HEK293 (cell line): ENCODE measurements at regions not wholly inside any gene's neighbourhood (a gene's known extent, or its start where the extent isn't known, plus 50 kb on each side); places are given as distances from the start of the nearest gene placed in this dataset.

Experiments used
- CTCF ChIA-PET: fragments of 350-600 bp; formaldehyde crosslinking; extraction: SDS; loops from one replicate; lab custom pipeline; 2021; ENCODE audit warnings: antibody characterized with exemption; lab: Yijun Ruan, JAX
- POLR2A ChIA-PET: fragments of 300-600 bp; formaldehyde crosslinking; extraction: SDS; loops from one replicate; lab custom pipeline; 2020; ENCODE audit warnings: antibody characterized with exemption, inconsistent platforms; lab: Yijun Ruan, JAX
- H3K27ac ChIP-seq: fragments of 200-500 bp; sonication (Bioruptor generic); 2 replicates; pipeline ENCODE4 v1.5.1; 2014; ENCODE audit warnings: low read depth, low read length, control low read depth, inconsistent platforms; ENCODE audit errors: extremely low read depth
- H3K36me3 ChIP-seq, 2 experiments: fragments of 200-500 bp in 1 of 2; sonication (Bioruptor generic) in 1 of 2; 1 replicate in 1 of 2; 2 replicates in 1 of 2; pipeline ENCODE4 v1.5.1; 2014 to 2017; ENCODE audit warnings: inconsistent platforms in 2 of 2, low read length in 2 of 2; ENCODE audit not compliant: control insufficient read depth in 2 of 2, insufficient read depth in 1 of 2
- H3K4me1 ChIP-seq: fragments of 200-500 bp; sonication (Bioruptor generic); 2 replicates; pipeline ENCODE4 v1.5.1; 2014; ENCODE audit warnings: mild to moderate bottlenecking, low read length, inconsistent platforms; ENCODE audit not compliant: control insufficient read depth, insufficient read depth
- H3K4me3 ChIP-seq: 2 replicates; pipeline ENCODE4 v1.5.1; 2011; ENCODE audit warnings: low read depth, mild to moderate bottlenecking, control low read depth, low read length, moderate library complexity
- H3K9me3 ChIP-seq: fragments of 200-500 bp; sonication (Bioruptor generic); 2 replicates; pipeline ENCODE4 v1.5.1; 2014; ENCODE audit warnings: low read depth, low read length, inconsistent platforms; ENCODE audit not compliant: control insufficient read depth, insufficient read depth
- IKZF3 ChIP-seq: fragments of 450-650 bp; IDR thresholded peaks from 2 replicates; pipeline ENCODE4 v1.5.0; 2018; ENCODE audit warnings: missing biosample characterization, mild to moderate bottlenecking, missing genetic modification characterization, moderate library complexity
- SP2 ChIP-seq: fragments of 450-650 bp; formaldehyde crosslinking; IDR thresholded peaks from 2 replicates; pipeline ENCODE4 v1.5.1; 2016; ENCODE audit warnings: missing biosample characterization, missing genetic modification characterization
- ZFP69B ChIP-seq: fragments of 450-650 bp; formaldehyde crosslinking; IDR thresholded peaks from 2 replicates; pipeline ENCODE4 v1.5.1; 2016; ENCODE audit warnings: missing biosample characterization, missing genetic modification characterization
- ZNF155 ChIP-seq: fragments of 450-650 bp; formaldehyde crosslinking; IDR thresholded peaks from 2 replicates; pipeline ENCODE4 v1.5.1; 2016; ENCODE audit warnings: missing biosample characterization, missing genetic modification characterization
- ZNF16 ChIP-seq: fragments of 450-650 bp; formaldehyde crosslinking; IDR thresholded peaks from 2 replicates; pipeline ENCODE4 v1.5.1; 2016; ENCODE audit warnings: low read depth, missing biosample characterization, missing genetic modification characterization
- ZNF248 ChIP-seq: fragments of 450-650 bp; formaldehyde crosslinking; IDR thresholded peaks from 2 replicates; pipeline ENCODE4 v1.5.1; 2017; ENCODE audit warnings: missing biosample characterization, missing genetic modification characterization
- ZNF350 ChIP-seq: fragments of 450-650 bp; formaldehyde crosslinking; IDR thresholded peaks from 2 replicates; pipeline ENCODE4 v1.5.0; 2017; ENCODE audit warnings: missing biosample characterization, mild to moderate bottlenecking, missing genetic modification characterization
- ZNF404 ChIP-seq: fragments of 450-650 bp; formaldehyde crosslinking; IDR thresholded peaks from 2 replicates; pipeline ENCODE4 v1.5.1; 2017; ENCODE audit warnings: missing biosample characterization, missing genetic modification characterization
- ZNF558 ChIP-seq: fragments of 450-650 bp; formaldehyde crosslinking; IDR thresholded peaks from 2 replicates; pipeline ENCODE4 v1.5.1; 2016; ENCODE audit warnings: missing biosample characterization, missing genetic modification characterization
- ZNF610 ChIP-seq: fragments of 450-650 bp; formaldehyde crosslinking; IDR thresholded peaks from 2 replicates; pipeline ENCODE4 v1.5.1; 2016; ENCODE audit warnings: missing biosample characterization, missing genetic modification characterization, borderline replicate concordance
- ZNF623 ChIP-seq: fragments of 450-650 bp; formaldehyde crosslinking; IDR thresholded peaks from 2 replicates; pipeline ENCODE4 v1.5.1; 2016; ENCODE audit warnings: missing biosample characterization, missing genetic modification characterization
- ZNF626 ChIP-seq: fragments of 450-650 bp; sonication (Bioruptor Pico); formaldehyde crosslinking; IDR thresholded peaks from 2 replicates; pipeline ENCODE4 v1.5.1; 2018; ENCODE audit warnings: missing biosample characterization, missing genetic modification characterization, inconsistent platforms
- ZNF660 ChIP-seq: fragments of 450-650 bp; IDR thresholded peaks from 2 replicates; pipeline ENCODE4 v1.5.1; 2018; ENCODE audit warnings: missing biosample characterization, mild to moderate bottlenecking, missing genetic modification characterization
- ZNF701 ChIP-seq: fragments of 450-650 bp; formaldehyde crosslinking; IDR thresholded peaks from 2 replicates; pipeline ENCODE4 v1.5.1; 2016; ENCODE audit warnings: missing biosample characterization, missing genetic modification characterization
- ZXDB ChIP-seq: fragments of 450-650 bp; formaldehyde crosslinking; IDR thresholded peaks from 2 replicates; pipeline ENCODE4 v1.5.1; 2016; ENCODE audit warnings: missing biosample characterization, missing genetic modification characterization
- TF ChIP-seq, protein P1 (sequence below): fragments of 450-650 bp; formaldehyde crosslinking; IDR thresholded peaks from 2 replicates; pipeline ENCODE4 v1.5.1; 2017; ENCODE audit warnings: missing biosample characterization, missing genetic modification characterization
- TF ChIP-seq, protein P2 (sequence below): fragments of 450-650 bp; formaldehyde crosslinking; IDR thresholded peaks from 2 replicates; pipeline ENCODE4 v1.5.1; 2016; ENCODE audit warnings: missing biosample characterization, missing genetic modification characterization
- TF ChIP-seq, protein P3 (sequence below): fragments of 450-650 bp; formaldehyde crosslinking; IDR thresholded peaks from 2 replicates; pipeline ENCODE4 v1.5.1; 2016; ENCODE audit warnings: missing biosample characterization, missing genetic modification characterization, borderline replicate concordance
- TF ChIP-seq, protein P4 (sequence below): fragments of 450-650 bp; IDR thresholded peaks from 2 replicates; pipeline ENCODE4 v1.5.1; 2018; ENCODE audit warnings: missing biosample characterization, missing genetic modification characterization
- TF ChIP-seq, protein P5 (sequence below): fragments of 450-650 bp; formaldehyde crosslinking; IDR thresholded peaks from 2 replicates; pipeline ENCODE4 v1.5.1; 2017; ENCODE audit warnings: missing biosample characterization, mild to moderate bottlenecking, missing genetic modification characterization, moderate library complexity
- TF ChIP-seq, protein P6 (sequence below): fragments of 450-650 bp; formaldehyde crosslinking; optimal IDR thresholded peaks from 2 replicates; pipeline ENCODE3; 2016; ENCODE audit warnings: missing biosample characterization, mild to moderate bottlenecking, missing genetic modification characterization
- TF ChIP-seq, protein P7 (sequence below): fragments of 450-650 bp; formaldehyde crosslinking; IDR thresholded peaks from 2 replicates; pipeline ENCODE4 v1.5.1; 2016; ENCODE audit warnings: missing biosample characterization, missing genetic modification characterization

DNA sequence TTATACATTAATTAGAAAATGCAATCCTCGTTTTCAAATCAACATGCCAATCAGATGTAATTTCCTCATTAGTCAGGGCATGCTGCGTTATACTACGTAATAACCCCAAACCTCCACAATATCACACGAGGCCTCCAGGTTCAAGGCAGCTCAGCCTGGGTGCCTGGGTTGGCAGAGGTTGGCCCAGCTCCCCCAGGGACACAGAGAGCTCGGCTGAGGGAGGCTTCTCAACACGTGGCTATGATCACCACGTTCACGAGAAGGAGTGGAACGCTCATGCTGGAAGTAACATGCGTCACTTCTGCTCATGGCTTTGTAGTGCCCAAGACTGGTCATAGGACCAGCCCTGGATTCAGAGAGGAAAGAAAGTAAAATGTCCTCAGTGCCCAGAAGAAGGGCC, 144.9 kb upstream of the SOX1 start:
- POLR2A ChIA-PET, result no interaction called here
- no peak overlapping the region for H3K27ac ChIP-seq
- no peaks in the 10 kb centered on the region for H3K36me3 ChIP-seq
- TF ChIP-seq ZNF660 (tag by site-specific recombination), result no peak
- TF ChIP-seq ZFP69B (tag by site-specific recombination), result no peak
- TF ChIP-seq ZNF558, result no peak
- TF ChIP-seq ZNF155, result no peak
- TF ChIP-seq, protein P1, sequence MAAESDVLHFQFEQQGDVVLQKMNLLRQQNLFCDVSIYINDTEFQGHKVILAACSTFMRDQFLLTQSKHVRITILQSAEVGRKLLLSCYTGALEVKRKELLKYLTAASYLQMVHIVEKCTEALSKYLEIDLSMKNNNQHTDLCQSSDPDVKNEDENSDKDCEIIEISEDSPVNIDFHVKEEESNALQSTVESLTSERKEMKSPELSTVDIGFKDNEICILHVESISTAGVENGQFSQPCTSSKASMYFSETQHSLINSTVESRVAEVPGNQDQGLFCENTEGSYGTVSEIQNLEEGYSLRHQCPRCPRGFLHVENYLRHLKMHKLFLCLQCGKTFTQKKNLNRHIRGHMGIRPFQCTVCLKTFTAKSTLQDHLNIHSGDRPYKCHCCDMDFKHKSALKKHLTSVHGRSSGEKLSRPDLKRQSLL (tag by site-specific recombination), result no peak
- no peak for TF ChIP-seq ZNF623
- TF ChIP-seq SP2 (tag by site-specific recombination), result no peak
- TF ChIP-seq, protein P2, sequence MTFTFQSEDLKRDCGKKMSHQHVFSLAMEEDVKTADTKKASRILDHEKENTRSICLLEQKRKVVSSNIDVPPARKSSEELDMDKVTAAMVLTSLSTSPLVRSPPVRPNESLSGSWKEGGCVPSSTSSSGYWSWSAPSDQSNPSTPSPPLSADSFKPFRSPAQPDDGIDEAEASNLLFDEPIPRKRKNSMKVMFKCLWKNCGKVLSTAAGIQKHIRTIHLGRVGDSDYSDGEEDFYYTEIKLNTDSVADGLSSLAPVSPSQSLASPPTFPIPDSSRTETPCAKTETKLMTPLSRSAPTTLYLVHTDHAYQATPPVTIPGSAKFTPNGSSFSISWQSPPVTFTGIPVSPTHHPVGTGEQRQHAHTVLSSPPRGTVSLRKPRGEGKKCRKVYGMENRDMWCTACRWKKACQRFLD (tag by site-specific recombination), result no peak
- TF ChIP-seq ZNF626 (tag by site-specific recombination), result no peak
- no peak for TF ChIP-seq ZXDB
- TF ChIP-seq, protein P3, sequence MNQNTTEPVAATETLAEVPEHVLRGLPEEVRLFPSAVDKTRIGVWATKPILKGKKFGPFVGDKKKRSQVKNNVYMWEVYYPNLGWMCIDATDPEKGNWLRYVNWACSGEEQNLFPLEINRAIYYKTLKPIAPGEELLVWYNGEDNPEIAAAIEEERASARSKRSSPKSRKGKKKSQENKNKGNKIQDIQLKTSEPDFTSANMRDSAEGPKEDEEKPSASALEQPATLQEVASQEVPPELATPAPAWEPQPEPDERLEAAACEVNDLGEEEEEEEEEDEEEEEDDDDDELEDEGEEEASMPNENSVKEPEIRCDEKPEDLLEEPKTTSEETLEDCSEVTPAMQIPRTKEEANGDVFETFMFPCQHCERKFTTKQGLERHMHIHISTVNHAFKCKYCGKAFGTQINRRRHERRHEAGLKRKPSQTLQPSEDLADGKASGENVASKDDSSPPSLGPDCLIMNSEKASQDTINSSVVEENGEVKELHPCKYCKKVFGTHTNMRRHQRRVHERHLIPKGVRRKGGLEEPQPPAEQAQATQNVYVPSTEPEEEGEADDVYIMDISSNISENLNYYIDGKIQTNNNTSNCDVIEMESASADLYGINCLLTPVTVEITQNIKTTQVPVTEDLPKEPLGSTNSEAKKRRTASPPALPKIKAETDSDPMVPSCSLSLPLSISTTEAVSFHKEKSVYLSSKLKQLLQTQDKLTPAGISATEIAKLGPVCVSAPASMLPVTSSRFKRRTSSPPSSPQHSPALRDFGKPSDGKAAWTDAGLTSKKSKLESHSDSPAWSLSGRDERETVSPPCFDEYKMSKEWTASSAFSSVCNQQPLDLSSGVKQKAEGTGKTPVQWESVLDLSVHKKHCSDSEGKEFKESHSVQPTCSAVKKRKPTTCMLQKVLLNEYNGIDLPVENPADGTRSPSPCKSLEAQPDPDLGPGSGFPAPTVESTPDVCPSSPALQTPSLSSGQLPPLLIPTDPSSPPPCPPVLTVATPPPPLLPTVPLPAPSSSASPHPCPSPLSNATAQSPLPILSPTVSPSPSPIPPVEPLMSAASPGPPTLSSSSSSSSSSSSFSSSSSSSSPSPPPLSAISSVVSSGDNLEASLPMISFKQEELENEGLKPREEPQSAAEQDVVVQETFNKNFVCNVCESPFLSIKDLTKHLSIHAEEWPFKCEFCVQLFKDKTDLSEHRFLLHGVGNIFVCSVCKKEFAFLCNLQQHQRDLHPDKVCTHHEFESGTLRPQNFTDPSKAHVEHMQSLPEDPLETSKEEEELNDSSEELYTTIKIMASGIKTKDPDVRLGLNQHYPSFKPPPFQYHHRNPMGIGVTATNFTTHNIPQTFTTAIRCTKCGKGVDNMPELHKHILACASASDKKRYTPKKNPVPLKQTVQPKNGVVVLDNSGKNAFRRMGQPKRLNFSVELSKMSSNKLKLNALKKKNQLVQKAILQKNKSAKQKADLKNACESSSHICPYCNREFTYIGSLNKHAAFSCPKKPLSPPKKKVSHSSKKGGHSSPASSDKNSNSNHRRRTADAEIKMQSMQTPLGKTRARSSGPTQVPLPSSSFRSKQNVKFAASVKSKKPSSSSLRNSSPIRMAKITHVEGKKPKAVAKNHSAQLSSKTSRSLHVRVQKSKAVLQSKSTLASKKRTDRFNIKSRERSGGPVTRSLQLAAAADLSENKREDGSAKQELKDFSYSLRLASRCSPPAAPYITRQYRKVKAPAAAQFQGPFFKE, result no peak
- TF ChIP-seq IKZF3 (tag by site-specific recombination), result no peak
- no peak for TF ChIP-seq ZNF248 (tag by site-specific recombination)
- no peak for TF ChIP-seq ZNF16 (tag by site-specific recombination)
- no peak for TF ChIP-seq ZNF350
- no peak for TF ChIP-seq ZNF701
- TF ChIP-seq ZNF404 (tag by site-specific recombination), result no peak
- TF ChIP-seq, protein P4, sequence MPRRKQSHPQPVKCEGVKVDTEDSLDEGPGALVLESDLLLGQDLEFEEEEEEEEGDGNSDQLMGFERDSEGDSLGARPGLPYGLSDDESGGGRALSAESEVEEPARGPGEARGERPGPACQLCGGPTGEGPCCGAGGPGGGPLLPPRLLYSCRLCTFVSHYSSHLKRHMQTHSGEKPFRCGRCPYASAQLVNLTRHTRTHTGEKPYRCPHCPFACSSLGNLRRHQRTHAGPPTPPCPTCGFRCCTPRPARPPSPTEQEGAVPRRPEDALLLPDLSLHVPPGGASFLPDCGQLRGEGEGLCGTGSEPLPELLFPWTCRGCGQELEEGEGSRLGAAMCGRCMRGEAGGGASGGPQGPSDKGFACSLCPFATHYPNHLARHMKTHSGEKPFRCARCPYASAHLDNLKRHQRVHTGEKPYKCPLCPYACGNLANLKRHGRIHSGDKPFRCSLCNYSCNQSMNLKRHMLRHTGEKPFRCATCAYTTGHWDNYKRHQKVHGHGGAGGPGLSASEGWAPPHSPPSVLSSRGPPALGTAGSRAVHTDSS (tag by site-specific recombination), result no peak
- no peaks in the 10 kb centered on the region for H3K4me1 ChIP-seq
- no peaks in the 10 kb centered on the region for H3K9me3 ChIP-seq
- CTCF ChIA-PET, result no interaction called here
- H3K4me3 ChIP-seq, result no peak overlapping the region

DNA sequence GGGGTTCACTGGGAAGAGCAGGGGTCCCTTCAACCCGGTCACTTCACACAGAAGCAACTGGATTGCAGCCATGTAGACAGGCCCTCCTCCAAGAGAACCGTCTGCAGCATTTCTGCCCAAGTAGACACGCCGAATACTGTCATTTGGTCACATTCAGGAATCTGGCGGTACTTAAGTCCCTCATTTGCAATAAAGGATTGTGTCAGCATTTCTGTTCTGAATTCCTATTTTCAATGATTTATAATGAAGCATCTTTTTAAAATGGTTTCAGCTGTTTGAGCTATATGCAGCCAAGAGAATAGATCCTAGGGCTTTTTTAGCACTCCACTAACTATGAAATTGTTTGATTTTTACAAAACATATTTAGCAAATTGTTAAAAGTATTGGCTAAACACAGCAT, 143.5 kb upstream of the SOX1 start:
- POLR2A ChIA-PET, result no interaction called here
- no peak for TF ChIP-seq ZNF610 (tag by site-specific recombination)
- TF ChIP-seq, protein P5, sequence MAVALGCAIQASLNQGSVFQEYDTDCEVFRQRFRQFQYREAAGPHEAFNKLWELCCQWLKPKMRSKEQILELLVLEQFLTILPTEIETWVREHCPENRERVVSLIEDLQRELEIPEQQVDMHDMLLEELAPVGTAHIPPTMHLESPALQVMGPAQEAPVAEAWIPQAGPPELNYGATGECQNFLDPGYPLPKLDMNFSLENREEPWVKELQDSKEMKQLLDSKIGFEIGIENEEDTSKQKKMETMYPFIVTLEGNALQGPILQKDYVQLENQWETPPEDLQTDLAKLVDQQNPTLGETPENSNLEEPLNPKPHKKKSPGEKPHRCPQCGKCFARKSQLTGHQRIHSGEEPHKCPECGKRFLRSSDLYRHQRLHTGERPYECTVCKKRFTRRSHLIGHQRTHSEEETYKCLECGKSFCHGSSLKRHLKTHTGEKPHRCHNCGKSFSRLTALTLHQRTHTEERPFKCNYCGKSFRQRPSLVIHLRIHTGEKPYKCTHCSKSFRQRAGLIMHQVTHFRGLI (tag by site-specific recombination), result no peak
- TF ChIP-seq, protein P6, sequence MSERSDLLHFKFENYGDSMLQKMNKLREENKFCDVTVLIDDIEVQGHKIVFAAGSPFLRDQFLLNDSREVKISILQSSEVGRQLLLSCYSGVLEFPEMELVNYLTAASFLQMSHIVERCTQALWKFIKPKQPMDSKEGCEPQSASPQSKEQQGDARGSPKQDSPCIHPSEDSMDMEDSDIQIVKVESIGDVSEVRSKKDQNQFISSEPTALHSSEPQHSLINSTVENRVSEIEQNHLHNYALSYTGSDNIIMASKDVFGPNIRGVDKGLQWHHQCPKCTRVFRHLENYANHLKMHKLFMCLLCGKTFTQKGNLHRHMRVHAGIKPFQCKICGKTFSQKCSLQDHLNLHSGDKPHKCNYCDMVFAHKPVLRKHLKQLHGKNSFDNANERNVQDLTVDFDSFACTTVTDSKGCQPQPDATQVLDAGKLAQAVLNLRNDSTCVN (tag by site-specific recombination), result no peak
- TF ChIP-seq, protein P7, sequence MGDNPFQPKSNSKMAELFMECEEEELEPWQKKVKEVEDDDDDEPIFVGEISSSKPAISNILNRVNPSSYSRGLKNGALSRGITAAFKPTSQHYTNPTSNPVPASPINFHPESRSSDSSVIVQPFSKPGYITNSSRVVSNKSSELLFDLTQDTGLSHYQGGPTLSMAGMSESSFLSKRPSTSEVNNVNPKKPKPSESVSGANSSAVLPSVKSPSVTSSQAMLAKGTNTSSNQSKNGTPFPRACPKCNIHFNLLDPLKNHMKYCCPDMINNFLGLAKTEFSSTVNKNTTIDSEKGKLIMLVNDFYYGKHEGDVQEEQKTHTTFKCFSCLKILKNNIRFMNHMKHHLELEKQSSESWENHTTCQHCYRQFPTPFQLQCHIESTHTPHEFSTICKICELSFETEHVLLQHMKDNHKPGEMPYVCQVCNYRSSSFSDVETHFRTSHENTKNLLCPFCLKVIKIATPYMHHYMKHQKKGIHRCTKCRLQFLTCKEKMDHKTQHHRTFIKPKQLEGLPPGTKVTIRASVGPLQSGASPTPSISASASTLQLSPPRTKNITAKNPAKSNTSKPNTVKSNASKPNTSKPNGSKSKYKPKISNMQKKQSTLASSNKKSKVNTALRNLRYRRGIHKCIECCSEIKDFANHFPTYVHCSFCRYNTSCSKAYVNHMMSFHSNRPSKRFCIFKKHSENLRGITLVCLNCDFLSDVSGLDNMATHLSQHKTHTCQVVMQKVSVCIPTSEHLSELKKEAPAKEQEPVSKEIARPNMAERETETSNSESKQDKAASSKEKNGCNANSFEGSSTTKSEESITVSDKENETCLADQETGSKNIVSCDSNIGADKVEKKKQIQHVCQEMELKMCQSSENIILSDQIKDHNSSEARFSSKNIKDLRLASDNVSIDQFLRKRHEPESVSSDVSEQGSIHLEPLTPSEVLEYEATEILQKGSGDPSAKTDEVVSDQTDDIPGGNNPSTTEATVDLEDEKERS (tag by site-specific recombination), result no peak

More for the DNA sequence above, 143.5 kb upstream of the SOX1 start:
- Histone ChIP-seq H3K27ac (no peak overlapping the region), H3K4me3 (no peak overlapping the region), H3K4me1 (no peaks in the 10 kb centered on the region), H3K9me3 (no peaks in the 10 kb centered on the region), H3K36me3 (no peaks in the 10 kb centered on the region)
- CTCF ChIA-PET, result no interaction called here
